ENCODE measurements at regions not wholly inside any gene's neighbourhood (a gene's known extent, or its start where the extent isn't known, plus 50 kb on each side); places are given as distances from the start of the nearest gene placed in this dataset.

- no peak for TF ChIP-seq ZNF407 (CRISPR knock-in tag; IDR thresholded peaks at IDR 0.05; ENCODE audit: not compliant biosample characterization)
Observed at GRCh38 chr1:56000424-56000823, 578.9 kb downstream of the PLPP3 start (continued).

- H3K27ac ChIP-seq (ENCODE audit: extremely low read length, insufficient read depth, low read length): no peak overlapping the region
- no peak for FAIRE-seq
- BruUV-seq (replicated peaks): no TSS peak
- TF ChIP-seq ZSCAN22 (CRISPR knock-in tag; IDR thresholded peaks at IDR 0.05) (no peak), SIN3B (IDR thresholded peaks at IDR 0.05; ENCODE audit: low read length) (no peak), ZNF547 (CRISPR knock-in tag; IDR thresholded peaks at IDR 0.05) (no peak), RBM39 (IDR thresholded peaks at IDR 0.05; ENCODE audit: low read depth, low read length, poor library complexity, severe bottlenecking) (no peak), ZNF280B (CRISPR knock-in tag; IDR thresholded peaks at IDR 0.05; ENCODE audit: borderline replicate concordance) (no peak), ZNF138 (CRISPR knock-in tag; IDR thresholded peaks at IDR 0.05; ENCODE audit: low read depth) (no peak), ELF3 (CRISPR knock-in tag; IDR thresholded peaks at IDR 0.05) (no peak), ZNF891 (CRISPR knock-in tag; IDR thresholded peaks at IDR 0.05) (no peak), ZNF775 (CRISPR knock-in tag; IDR thresholded peaks at IDR 0.05; ENCODE audit: borderline replicate concordance) (no peak), KLF9 (CRISPR knock-in tag; IDR thresholded peaks at IDR 0.05; ENCODE audit: low read depth) (no peak), TAF1 (CRISPR knock-in tag; IDR thresholded peaks at IDR 0.05) (no peak), GLMP (CRISPR knock-in tag; IDR thresholded peaks at IDR 0.05; ENCODE audit: borderline replicate concordance) (no peak), ATF7 (IDR thresholded peaks at IDR 0.05) (no peak), ATF7 (CRISPR knock-in tag; IDR thresholded peaks at IDR 0.05) (no peak)
Observed at GRCh38 chr1:55997536-55997935, 581.8 kb downstream of the PLPP3 start.

More at GRCh38 chr1:55997536-55997935, 581.8 kb downstream of the PLPP3 start:
- Histone ChIP-seq H3K9me3 (ENCODE audit: low read length) (no peaks in the 10 kb centered on the region), H3K4me2 (ENCODE audit: low read depth, low read length) (no peak overlapping the region), H3K4me3 (replicated peaks in 1 of 3; ENCODE audit: insufficient read depth in 1 of 3, low read depth in 2 of 3, low read length in 3 of 3) (no peak overlapping the region), H3K9ac (ENCODE audit: insufficient read depth, low read depth, low read length) (no peak overlapping the region), H4K20me1 (ENCODE audit: insufficient read depth, low read length) (no peaks in the 10 kb centered on the region), H2AFZ (ENCODE audit: low read length) (no peak overlapping the region), H3K27me3 (ENCODE audit: control insufficient read depth in 1 of 2, insufficient read depth in 2 of 2, low read length in 2 of 2) (peaks cover 0 to 6% of the 10 kb centered on the region in 2 experiments; a peak in 2 of 5 replicates), H3K4me1 (ENCODE audit: insufficient read depth, low read length) (no peaks in the 10 kb centered on the region), H3K79me2 (ENCODE audit: insufficient read depth, low read length) (no peaks in the 10 kb centered on the region), H3K36me3 (replicated peaks in 1 of 2; ENCODE audit: control insufficient read depth in 1 of 2, insufficient read depth in 2 of 2, low read length in 2 of 2) (no peaks in the 10 kb centered on the region)
- CTCF ChIA-PET (ENCODE audit: low intra/inter-chr PET ratio, low total read pairs): no interaction called here
- DNase-seq (ENCODE audit: low spot score) (no peak), ATAC-seq (no peak)
- intact Hi-C loops (cut with micrococcal nuclease; ENCODE audit: unreplicated experiment): no loop called here
- in situ Hi-C loops (cut with HindIII; ENCODE audit: extremely low pct_ligation_motif_present, low pct_unique_long_range_greater_than_20kb): no loop called here
- POLR2A ChIA-PET: no interaction called here
- WGBS (ENCODE audit: low lambda C conversion rate): 0% methylated on average over 1 of the region's 1 CpG
